MM.1S (cell line): ENCODE measurements at regions not wholly inside any gene's neighbourhood (a gene's known extent, or its start where the extent isn't known, plus 50 kb on each side); places are given as distances from the start of the nearest gene placed in this dataset.

Source experiments
- DNase-seq: peaks from one replicate; pipeline ENCODE4 v3.0.0-alpha.2; 2015
- H2AFZ ChIP-seq: fragments of 300-600 bp; sonication (generic); 2 replicates; pipeline ENCODE4 v1.6.0; 2016; ENCODE audit warnings: antibody characterized with exemption, low read length
- H3F3A ChIP-seq: fragments of 300-600 bp; sonication (generic); 2 replicates; pipeline ENCODE4 v1.6.1; 2016; ENCODE audit warnings: mild to moderate bottlenecking, antibody characterized with exemption, low read length, moderate library complexity, mixed read lengths; ENCODE audit not compliant: insufficient read depth
- H3K27ac ChIP-seq: fragments of 300-600 bp; sonication (generic); 2 replicates; pipeline ENCODE4 v1.5.1; 2016; ENCODE audit warnings: mild to moderate bottlenecking, low read length
- H3K27me3 ChIP-seq: fragments of 300-600 bp; sonication (generic); replicated peaks from 2 replicates; pipeline ENCODE4 v1.6.0; 2016; ENCODE audit warnings: low read length; ENCODE audit not compliant: insufficient read depth
- H3K36me3 ChIP-seq: fragments of 300-600 bp; sonication (generic); replicated peaks from 2 replicates; pipeline ENCODE4 v1.6.1; 2016; ENCODE audit warnings: mild to moderate bottlenecking, low read length, mixed read lengths; ENCODE audit not compliant: insufficient read depth
- H3K4me1 ChIP-seq: fragments of 300-600 bp; sonication (generic); 2 replicates; pipeline ENCODE4 v1.6.1; 2016; ENCODE audit warnings: low read length, mixed read lengths
- H3K4me2 ChIP-seq: fragments of 300-600 bp; sonication (generic); 2 replicates; pipeline ENCODE4 v1.6.0; 2016; ENCODE audit warnings: low read depth, low read length
- H3K4me3 ChIP-seq: fragments of 300-600 bp; sonication (generic); 2 replicates; pipeline ENCODE4 v1.5.1; 2016; ENCODE audit warnings: low read length, mixed read lengths
- H3K79me2 ChIP-seq: fragments of 300-600 bp; sonication (generic); 2 replicates; pipeline ENCODE4 v1.6.1; 2016; ENCODE audit warnings: mixed run types, low read length, mixed read lengths
- H3K9ac ChIP-seq: fragments of 300-600 bp; sonication (generic); 2 replicates; pipeline ENCODE4 v1.6.1; 2016; ENCODE audit warnings: low read length, mixed read lengths
- H3K9me2 ChIP-seq: fragments of 300-600 bp; sonication (generic); replicated peaks from 2 replicates; pipeline ENCODE4 v1.6.1; 2016; ENCODE audit warnings: mild to moderate bottlenecking, low read length, mixed read lengths; ENCODE audit not compliant: insufficient read depth
- H3K9me3 ChIP-seq: fragments of 300-600 bp; sonication (generic); replicated peaks from 2 replicates; pipeline ENCODE4 v1.6.1; 2016; ENCODE audit warnings: mild to moderate bottlenecking, low read length, mixed read lengths; ENCODE audit not compliant: insufficient read depth
- H4K20me1 ChIP-seq: fragments of 300-600 bp; sonication (generic); 2 replicates; pipeline ENCODE4 v1.6.1; 2016; ENCODE audit warnings: mild to moderate bottlenecking, low read length, moderate library complexity, mixed read lengths; ENCODE audit not compliant: insufficient read depth
- CTCF ChIP-seq: fragments of 300-600 bp; sonication (generic); IDR thresholded peaks from 2 replicates; pipeline ENCODE4 v1.5.1; 2016; ENCODE audit warnings: antibody characterized with exemption, low read length, mixed read lengths
- EZH2 ChIP-seq: fragments of 300-600 bp; sonication (generic); optimal IDR thresholded peaks from 2 replicates; pipeline ENCODE3; 2017; ENCODE audit warnings: low read depth, mild to moderate bottlenecking, antibody characterized with exemption, low read length, mixed read lengths
- EZH2phosphoT487 ChIP-seq: fragments of 300-600 bp; sonication (generic); IDR thresholded peaks from 2 replicates; pipeline ENCODE4 v1.6.1; 2018; ENCODE audit warnings: antibody characterized with exemption, low read length

GRCh38 chr7:25319707-25320106 is 91.4 kb upstream of the NPVF start:
- no peak overlapping the region for H2AFZ ChIP-seq
- H3K4me1 ChIP-seq, result peaks cover 3% of the 10 kb centered on the region; the same call in 1 of the 2 replicates
- no peak overlapping the region for H3K27ac ChIP-seq
- no peak overlapping the region for H3K4me3 ChIP-seq
- no peaks in the 10 kb centered on the region for H3F3A ChIP-seq
- H3K4me2 ChIP-seq, result no peak overlapping the region
- no peak for TF ChIP-seq EZH2
- TF ChIP-seq CTCF, result no peak
- no peak for TF ChIP-seq EZH2phosphoT487
- H3K9me3 ChIP-seq, result no peaks in the 10 kb centered on the region
- H4K20me1 ChIP-seq, result no peaks in the 10 kb centered on the region
- no peaks in the 10 kb centered on the region for H3K79me2 ChIP-seq
- H3K27me3 ChIP-seq, result no peaks in the 10 kb centered on the region
- no peaks in the 10 kb centered on the region for H3K9me2 ChIP-seq
- no peaks in the 10 kb centered on the region for H3K36me3 ChIP-seq
- DNase-seq, result peak; percentile 62
- no peak overlapping the region for H3K9ac ChIP-seq

GRCh38 chr7:25320791-25321190 is 92.5 kb upstream of the NPVF start:
- peaks cover 3% of the 10 kb centered on the region; the same call in 1 of the 2 replicates for H3K4me1 ChIP-seq
- TF ChIP-seq EZH2phosphoT487 (no peak), EZH2 (no peak), CTCF (no peak)
- H4K20me1 ChIP-seq, result no peaks in the 10 kb centered on the region
- H3K4me3 ChIP-seq, result no peak overlapping the region
- no peak overlapping the region for H3K27ac ChIP-seq
- no peak overlapping the region for H3K4me2 ChIP-seq
- no peaks in the 10 kb centered on the region for H3K9me3 ChIP-seq
- H3K9me2 ChIP-seq, result no peaks in the 10 kb centered on the region
- H3K36me3 ChIP-seq, result no peaks in the 10 kb centered on the region
- no peak for DNase-seq
- no peak overlapping the region for H3K9ac ChIP-seq
- no peaks in the 10 kb centered on the region for H3F3A ChIP-seq
- no peaks in the 10 kb centered on the region for H3K79me2 ChIP-seq
- H3K27me3 ChIP-seq, result no peaks in the 10 kb centered on the region
- no peak overlapping the region for H2AFZ ChIP-seq

GRCh38 chr7:25321424-25321823 is 93.1 kb upstream of the NPVF start:
- H3K36me3 ChIP-seq, result no peaks in the 10 kb centered on the region
- H3K4me1 ChIP-seq, result peaks cover 3% of the 10 kb centered on the region; the same call in 1 of the 2 replicates
- no peak overlapping the region for H3K4me2 ChIP-seq
- no peaks in the 10 kb centered on the region for H3K79me2 ChIP-seq
- H3K9me2 ChIP-seq, result no peaks in the 10 kb centered on the region
- H3K9me3 ChIP-seq, result no peaks in the 10 kb centered on the region
- H3F3A ChIP-seq, result no peaks in the 10 kb centered on the region
- H3K4me3 ChIP-seq, result no peak overlapping the region
- DNase-seq, result no peak
- no peak overlapping the region for H3K9ac ChIP-seq
- H3K27me3 ChIP-seq, result no peaks in the 10 kb centered on the region
- no peaks in the 10 kb centered on the region for H4K20me1 ChIP-seq
- TF ChIP-seq EZH2phosphoT487 (no peak), EZH2 (no peak), CTCF (no peak)
- no peak overlapping the region for H2AFZ ChIP-seq
- no peak overlapping the region for H3K27ac ChIP-seq
